Spleen (tissue), 11 donors: ENCODE measurements at regions not wholly inside any gene's neighbourhood (a gene's known extent, or its start where the extent isn't known, plus 50 kb on each side); places are given as distances from the start of the nearest gene placed in this dataset.

Experiments used
- DNase-seq: peaks from one replicate; pipeline ENCODE4 v3.0.0-alpha.2; 2020
- H3K27ac ChIP-seq, 8 donors: fragments of 200-600 bp; sonication (generic) in 7 of 8; 1 replicate in 4 of 8; 2 replicates in 4 of 8; pipeline versions ENCODE4 v1.5.0 to v1.8.0; 2016 to 2021; ENCODE audit warnings: inconsistent platforms in 4 of 8, mild to moderate bottlenecking in 4 of 8, moderate library complexity in 1 of 8
- H3K27me3 ChIP-seq, 7 donors: fragments of 200-600 bp; sonication (generic) in 6 of 7; replicated peaks in 1 of 7; 1 replicate in 4 of 7; 2 replicates in 3 of 7; pipeline versions ENCODE4 v1.5.0 to v1.8.0; 2016 to 2021; ENCODE audit warnings: inconsistent platforms in 3 of 7, mild to moderate bottlenecking in 1 of 7
- H3K36me3 ChIP-seq, 6 donors: fragments of 200-600 bp; sonication (generic) in 5 of 6; 1 replicate in 4 of 6; 2 replicates in 2 of 6; pipeline versions ENCODE4 v1.5.0 to v1.8.0; 2016 to 2021; ENCODE audit warnings: inconsistent platforms in 2 of 6
- H3K4me1 ChIP-seq, 6 donors: fragments of 200-600 bp; sonication (generic) in 5 of 6; 1 replicate in 3 of 6; 2 replicates in 3 of 6; pipeline versions ENCODE4 v1.5.0 to v1.8.0; 2016 to 2021; ENCODE audit warnings: inconsistent platforms in 3 of 6
- H3K4me3 ChIP-seq, 8 donors: fragments of 200-600 bp; sonication (generic) in 7 of 8; 1 replicate in 4 of 8; 2 replicates in 4 of 8; pipeline versions ENCODE4 v1.5.0 to v1.8.0; 2016 to 2021; ENCODE audit warnings: inconsistent platforms in 4 of 8, mild to moderate bottlenecking in 4 of 8, moderate library complexity in 2 of 8
- H3K9me3 ChIP-seq, 8 donors: fragments of 200-600 bp; sonication (generic) in 7 of 8; 1 replicate in 4 of 8; 2 replicates in 4 of 8; pipeline versions ENCODE4 v1.5.0 to v1.8.0; 2016 to 2021; ENCODE audit warnings: inconsistent platforms in 4 of 8
- CTCF ChIP-seq, 11 experiments: fragments of 200-600 bp in 7 of 11; fragments of 450-650 bp in 4 of 11; sonication (generic) in 4 of 11; IDR thresholded peaks in 8 of 11; conservative IDR thresholded peaks in 3 of 11; 1 replicate in 7 of 11; 2 replicates in 4 of 11; pipeline versions ENCODE4 v1.4.0 to v1.8.0; 2016 to 2021; ENCODE audit warnings: antibody characterized with exemption in 11 of 11, inconsistent platforms in 4 of 11, mild to moderate bottlenecking in 1 of 11
- POLR2A ChIP-seq, 3 donors: fragments of 450-650 bp; IDR thresholded peaks; one replicate each; pipeline ENCODE4 v1.5.1; 2017; ENCODE audit warnings: antibody characterized with exemption in 3 of 3, mild to moderate bottlenecking in 1 of 3
- POLR2AphosphoS5 ChIP-seq, 3 donors: sonication (generic); formaldehyde crosslinking; IDR thresholded peaks; one replicate each; pipeline ENCODE4 v1.5.1; 2017; ENCODE audit warnings: antibody characterized with exemption in 3 of 3
- WGBS, 5 donors: extraction: QIAGEN DNeasy Blood & Tissue Kit in 3 of 5; methylation state at CpG; one replicate each; pipeline versions ENCODE4 v1.1.5 to v1.1.7; 2013 to 2018; 5-methylcytosine and 5-hydroxymethylcytosine counted together
- intact Hi-C: fragments of 100-400 bp; cut with DNase I; formaldehyde crosslinking; loops from one replicate; pipeline ENCODE4 v1.15.0; 2023; ENCODE audit warnings: low total_unique reads
- donor health status: healthy with polysubstance abuse.
- donor health status: DM: no; HTN: no; CAD: no; lungs with moderate emphysema.
- donor health status: DM: no; HTN: no; CAD: no.
- donor health status: Bipolar disorder and iron deficiency.
- donor health status: healthy.
- donor health status: DM: no; HTN: no; CAD: no.
- donor health status: DM: yes; HTN: yes; CAD: no.

GRCh38 chr2:181397331-181397730 lies 59.9 kb upstream of the ITGA4 start:
- H3K4me3 ChIP-seq, result no peak overlapping the region
- no peaks in the 10 kb centered on the region for H3K36me3 ChIP-seq
- H3K27me3 ChIP-seq, result no peaks in the 10 kb centered on the region
- H3K9me3 ChIP-seq, result no peaks in the 10 kb centered on the region
- intact Hi-C loops, result no loop called here
- no peak overlapping the region for H3K27ac ChIP-seq
- WGBS, 5 donors, result 88 to 95% (median 91%) methylated on average over 4 of the region's 4 CpGs
- DNase-seq, result no peak
- peaks cover 0 to 35% (median 21%) of the 10 kb centered on the region in 6 donors for H3K4me1 ChIP-seq
- TF ChIP-seq CTCF (IDR thresholded peaks at IDR 0.05 in 8 of 11, conservative IDR thresholded peaks at IDR 0.05 in 3 of 11), result no peak
- TF ChIP-seq POLR2AphosphoS5 (IDR thresholded peaks at IDR 0.05), result no peak
- no peak for TF ChIP-seq POLR2A (IDR thresholded peaks at IDR 0.05)

GRCh38 chr2:181398000-181398399 lies 59.2 kb upstream of the ITGA4 start:
- no peak for DNase-seq
- no peaks in the 10 kb centered on the region for H3K36me3 ChIP-seq
- TF ChIP-seq POLR2AphosphoS5 (IDR thresholded peaks at IDR 0.05) (no peak), POLR2A (IDR thresholded peaks at IDR 0.05) (no peak), CTCF (IDR thresholded peaks at IDR 0.05 in 8 of 11, conservative IDR thresholded peaks at IDR 0.05 in 3 of 11) (no peak)
- no peak overlapping the region for H3K4me3 ChIP-seq
- peaks cover 0 to 32% (median 20%) of the 10 kb centered on the region in 6 donors for H3K4me1 ChIP-seq
- H3K9me3 ChIP-seq, result no peaks in the 10 kb centered on the region
- H3K27me3 ChIP-seq, result no peaks in the 10 kb centered on the region
- WGBS, 5 donors, result 95 to 100% (median 96%) methylated on average over 1 of the region's 1 CpG
- H3K27ac ChIP-seq, result no peak overlapping the region
- intact Hi-C loops, result no loop called here

- H3K27me3 ChIP-seq, result no peaks in the 10 kb centered on the region
Observed at GRCh38 chr2:181399027-181399426, 58.2 kb upstream of the ITGA4 start.

GRCh38 chr2:181404472-181404871 lies 52.7 kb upstream of the ITGA4 start:
- Histone ChIP-seq H3K36me3 (no peaks in the 10 kb centered on the region), H3K9me3 (no peaks in the 10 kb centered on the region), H3K4me3 (no peak overlapping the region), H3K27me3 (no peaks in the 10 kb centered on the region), H3K27ac (no peak overlapping the region), H3K4me1 (peaks cover 0 to 35% (median 11%) of the 10 kb centered on the region in 6 donors)
- TF ChIP-seq POLR2A (IDR thresholded peaks at IDR 0.05), result no peak
- no peak for TF ChIP-seq CTCF (IDR thresholded peaks at IDR 0.05 in 8 of 11, conservative IDR thresholded peaks at IDR 0.05 in 3 of 11)
- no peak for TF ChIP-seq POLR2AphosphoS5 (IDR thresholded peaks at IDR 0.05)
- no peak for DNase-seq
- 74 to 92% (median 81%) methylated on average over 1 of the region's 1 CpG for WGBS, 5 donors
- intact Hi-C loops, result no loop called here

More at GRCh38 chr2:181399027-181399426, 58.2 kb upstream of the ITGA4 start:
- WGBS, 5 donors, result 69 to 85% (median 81%) methylated on average over 4 of the region's 4 CpGs
- no peaks in the 10 kb centered on the region for H3K36me3 ChIP-seq
- intact Hi-C loops, result no loop called here
- DNase-seq, result no peak
- H3K9me3 ChIP-seq, result no peaks in the 10 kb centered on the region
- no peak overlapping the region for H3K4me3 ChIP-seq
- H3K27ac ChIP-seq, result no peak overlapping the region
- peaks cover 0 to 26% (median 12%) of the 10 kb centered on the region in 6 donors for H3K4me1 ChIP-seq
- TF ChIP-seq CTCF (IDR thresholded peaks at IDR 0.05 in 8 of 11, conservative IDR thresholded peaks at IDR 0.05 in 3 of 11) (no peak), POLR2A (IDR thresholded peaks at IDR 0.05) (no peak), POLR2AphosphoS5 (IDR thresholded peaks at IDR 0.05) (no peak)
